ENCODE measurements at regions not wholly inside any gene's neighbourhood (a gene's known extent, or its start where the extent isn't known, plus 50 kb on each side); places are given as distances from the start of the nearest gene placed in this dataset.

GRCh38 chr15:98523912-98524662 lies 124.3 kb upstream of the IGF1R start:
- Histone ChIP-seq H3K9me3 (ENCODE audit: low read length) (peaks cover 3% of the 10 kb centered on the region), H2AFZ (ENCODE audit: low read depth, low read length) (peak overlapping the region; percentile 44), H3K27me3 (ENCODE audit: insufficient read depth, low read length) (no peaks in the 10 kb centered on the region), H3K4me3 (ENCODE audit: low read length) (peak overlapping the region; percentile 20), H3K36me3 (ENCODE audit: insufficient read depth, low read length) (no peaks in the 10 kb centered on the region), H3K4me1 (ENCODE audit: insufficient read depth, low read length) (peaks cover 23% of the 10 kb centered on the region)

- H3K4me1 ChIP-seq (ENCODE audit: insufficient read depth, low read length), result peaks cover 23% of the 10 kb centered on the region
- peaks cover 3% of the 10 kb centered on the region for H3K9me3 ChIP-seq (ENCODE audit: low read length)
- no peaks in the 10 kb centered on the region for H3K27me3 ChIP-seq (ENCODE audit: insufficient read depth, low read length)
- no peak overlapping the region for H3K4me3 ChIP-seq (ENCODE audit: low read length)
- H2AFZ ChIP-seq (ENCODE audit: low read depth, low read length), result no peak overlapping the region
- H3K36me3 ChIP-seq (ENCODE audit: insufficient read depth, low read length), result no peaks in the 10 kb centered on the region
These were observed 123.3 kb upstream of the IGF1R start for GRCh38 chr15:98524838-98525660.

GRCh38 chr15:98525661-98526001 lies 122.7 kb upstream of the IGF1R start:
- no peak overlapping the region for H2AFZ ChIP-seq (ENCODE audit: low read depth, low read length)
- H3K4me1 ChIP-seq (ENCODE audit: insufficient read depth, low read length), result peaks cover 23% of the 10 kb centered on the region
- no peaks in the 10 kb centered on the region for H3K36me3 ChIP-seq (ENCODE audit: insufficient read depth, low read length)
- peaks cover 3% of the 10 kb centered on the region for H3K9me3 ChIP-seq (ENCODE audit: low read length)
- H3K4me3 ChIP-seq (ENCODE audit: low read length), result no peak overlapping the region
- H3K27me3 ChIP-seq (ENCODE audit: insufficient read depth, low read length), result no peaks in the 10 kb centered on the region

- peaks cover 3% of the 10 kb centered on the region for H3K9me3 ChIP-seq (ENCODE audit: low read length)
- no peak overlapping the region for H3K4me3 ChIP-seq (ENCODE audit: low read length)
- H3K27me3 ChIP-seq (ENCODE audit: insufficient read depth, low read length), result no peaks in the 10 kb centered on the region
- H3K4me1 ChIP-seq (ENCODE audit: insufficient read depth, low read length), result peaks cover 23% of the 10 kb centered on the region
- H2AFZ ChIP-seq (ENCODE audit: low read depth, low read length), result no peak overlapping the region
- H3K36me3 ChIP-seq (ENCODE audit: insufficient read depth, low read length), result no peaks in the 10 kb centered on the region
These were observed 122.2 kb upstream of the IGF1R start for GRCh38 chr15:98526094-98526493.

- Histone ChIP-seq H3K27me3 (ENCODE audit: insufficient read depth, low read length) (no peaks in the 10 kb centered on the region), H3K36me3 (ENCODE audit: insufficient read depth, low read length) (no peaks in the 10 kb centered on the region), H2AFZ (ENCODE audit: low read depth, low read length) (no peak overlapping the region), H3K4me3 (ENCODE audit: low read length) (no peak overlapping the region), H3K4me1 (ENCODE audit: insufficient read depth, low read length) (peaks cover 21% of the 10 kb centered on the region), H3K9me3 (ENCODE audit: low read length) (peaks cover 3% of the 10 kb centered on the region)
These were observed 120.2 kb upstream of the IGF1R start for GRCh38 chr15:98528046-98528725.

GRCh38 chr15:98529205-98530145 lies 118.9 kb upstream of the IGF1R start:
- Histone ChIP-seq H3K4me3 (ENCODE audit: low read length) (no peak overlapping the region), H3K36me3 (ENCODE audit: insufficient read depth, low read length) (no peaks in the 10 kb centered on the region), H3K4me1 (ENCODE audit: insufficient read depth, low read length) (peaks cover 10% of the 10 kb centered on the region), H3K27me3 (ENCODE audit: insufficient read depth, low read length) (no peaks in the 10 kb centered on the region), H3K9me3 (ENCODE audit: low read length) (peaks cover 3% of the 10 kb centered on the region), H2AFZ (ENCODE audit: low read depth, low read length) (no peak overlapping the region)

GRCh38 chr15:98530570-98530969 lies 117.8 kb upstream of the IGF1R start:
- H3K27me3 ChIP-seq (ENCODE audit: insufficient read depth, low read length), result no peaks in the 10 kb centered on the region
- H3K9me3 ChIP-seq (ENCODE audit: low read length), result peaks cover 3% of the 10 kb centered on the region

GRCh38 chr15:98532063-98532462 lies 116.3 kb upstream of the IGF1R start:
- H3K36me3 ChIP-seq (ENCODE audit: insufficient read depth, low read length), result no peaks in the 10 kb centered on the region

More at GRCh38 chr15:98530570-98530969, 117.8 kb upstream of the IGF1R start:
- Histone ChIP-seq H2AFZ (ENCODE audit: low read depth, low read length) (no peak overlapping the region), H3K4me3 (ENCODE audit: low read length) (no peak overlapping the region), H3K36me3 (ENCODE audit: insufficient read depth, low read length) (no peaks in the 10 kb centered on the region), H3K4me1 (ENCODE audit: insufficient read depth, low read length) (no peaks in the 10 kb centered on the region)

GRCh38 chr15:98536976-98537375 lies 111.4 kb upstream of the IGF1R start:
- H3K27me3 ChIP-seq (ENCODE audit: insufficient read depth, low read length), result no peaks in the 10 kb centered on the region
- H3K4me3 ChIP-seq (ENCODE audit: low read length), result no peak overlapping the region
- no peaks in the 10 kb centered on the region for H3K36me3 ChIP-seq (ENCODE audit: insufficient read depth, low read length)
- H3K4me1 ChIP-seq (ENCODE audit: insufficient read depth, low read length), result no peaks in the 10 kb centered on the region
- no peak overlapping the region for H2AFZ ChIP-seq (ENCODE audit: low read depth, low read length)
- H3K9me3 ChIP-seq (ENCODE audit: low read length), result no peaks in the 10 kb centered on the region

More at GRCh38 chr15:98532063-98532462, 116.3 kb upstream of the IGF1R start:
- no peaks in the 10 kb centered on the region for H3K9me3 ChIP-seq (ENCODE audit: low read length)
- no peaks in the 10 kb centered on the region for H3K27me3 ChIP-seq (ENCODE audit: insufficient read depth, low read length)
- no peak overlapping the region for H3K4me3 ChIP-seq (ENCODE audit: low read length)
- no peaks in the 10 kb centered on the region for H3K4me1 ChIP-seq (ENCODE audit: insufficient read depth, low read length)
- no peak overlapping the region for H2AFZ ChIP-seq (ENCODE audit: low read depth, low read length)

GRCh38 chr15:98537516-98538060 lies 110.8 kb upstream of the IGF1R start:
- Histone ChIP-seq H3K36me3 (ENCODE audit: insufficient read depth, low read length) (no peaks in the 10 kb centered on the region), H3K4me1 (ENCODE audit: insufficient read depth, low read length) (no peaks in the 10 kb centered on the region), H3K9me3 (ENCODE audit: low read length) (no peaks in the 10 kb centered on the region), H3K27me3 (ENCODE audit: insufficient read depth, low read length) (no peaks in the 10 kb centered on the region), H3K4me3 (ENCODE audit: low read length) (no peak overlapping the region), H2AFZ (ENCODE audit: low read depth, low read length) (no peak overlapping the region)

- Histone ChIP-seq H3K27me3 (ENCODE audit: insufficient read depth, low read length) (peaks cover 11% of the 10 kb centered on the region), H3K9me3 (ENCODE audit: low read length) (no peaks in the 10 kb centered on the region), H2AFZ (ENCODE audit: low read depth, low read length) (no peak overlapping the region), H3K4me1 (ENCODE audit: insufficient read depth, low read length) (no peaks in the 10 kb centered on the region), H3K4me3 (ENCODE audit: low read length) (no peak overlapping the region), H3K36me3 (ENCODE audit: insufficient read depth, low read length) (no peaks in the 10 kb centered on the region)
These were observed 106.8 kb upstream of the IGF1R start for GRCh38 chr15:98541519-98541918.

GRCh38 chr15:98543237-98543636 lies 105.1 kb upstream of the IGF1R start:
- Histone ChIP-seq H3K4me1 (ENCODE audit: insufficient read depth, low read length) (no peaks in the 10 kb centered on the region), H3K36me3 (ENCODE audit: insufficient read depth, low read length) (no peaks in the 10 kb centered on the region), H3K4me3 (ENCODE audit: low read length) (no peak overlapping the region), H2AFZ (ENCODE audit: low read depth, low read length) (no peak overlapping the region), H3K9me3 (ENCODE audit: low read length) (no peaks in the 10 kb centered on the region), H3K27me3 (ENCODE audit: insufficient read depth, low read length) (peaks cover 19% of the 10 kb centered on the region)
